ENCODE measurements at regions not wholly inside any gene's neighbourhood (a gene's known extent, or its start where the extent isn't known, plus 50 kb on each side); places are given as distances from the start of the nearest gene placed in this dataset.

DNA sequence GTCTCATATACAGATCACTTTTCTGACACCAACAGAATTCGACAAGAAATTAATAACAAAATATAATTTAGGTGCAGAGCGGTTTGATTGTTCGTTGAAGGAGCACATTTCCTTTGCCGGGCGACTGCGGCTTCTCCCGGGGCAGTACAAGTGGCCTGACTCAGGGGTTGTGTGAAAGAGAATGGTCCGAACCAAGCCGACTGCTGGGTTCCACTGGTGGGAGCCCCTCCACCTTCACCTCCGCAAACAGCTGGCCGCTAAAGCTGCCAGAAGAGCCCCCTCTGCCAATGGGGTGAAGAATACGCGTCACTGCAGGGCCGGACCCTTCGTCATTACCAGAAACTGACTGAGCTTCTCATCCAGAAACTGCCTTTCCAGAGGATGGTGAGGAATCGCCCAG is 156.0 kb upstream of the IFNE start:
- POLR2A ChIA-PET = interaction anchor here (0.6 kb wide), 1 partner anchor 706 kb away, joined by 3 read pairs; no protein-coding TSS in a partner anchor
- no peak for DNase-seq
- Histone ChIP-seq H3K4me3 (ENCODE audit: control insufficient read depth in 1 of 7, extremely low read depth in 1 of 7, insufficient read depth in 4 of 7, low read depth in 2 of 7, low read length in 6 of 7) (no peak overlapping the region), H3K4me1 (ENCODE audit: control extremely low read depth in 1 of 4, control insufficient read depth in 4 of 4, insufficient read depth in 4 of 4, low read length in 3 of 4) (no peaks in the 10 kb centered on the region), H3K27me3 (replicated peaks in 2 of 5; ENCODE audit: control insufficient read depth in 4 of 5, insufficient read depth in 5 of 5, low read length in 4 of 5) (peaks cover 0 to 2% (median 0%) of the 10 kb centered on the region in 5 experiments), H3K9me3 (ENCODE audit: control extremely low read depth in 1 of 5, control insufficient read depth in 4 of 5, insufficient read depth in 2 of 5, low read depth in 1 of 5, low read length in 4 of 5) (peaks cover 0 to 2% (median 0%) of the 10 kb centered on the region in 5 experiments), H3K36me3 (ENCODE audit: control insufficient read depth in 4 of 4, insufficient read depth in 4 of 4, low read length in 3 of 4) (no peaks in the 10 kb centered on the region), H3K27ac (ENCODE audit: insufficient read depth in 1 of 2, low read depth in 1 of 2, low read length in 2 of 2, poor library complexity in 1 of 2, severe bottlenecking in 2 of 2) (no peak overlapping the region)
- CTCF ChIA-PET = no interaction called here
- WGBS (ENCODE audit: insufficient coverage) = 91% methylated on average over 6 of the region's 16 CpGs

DNA sequence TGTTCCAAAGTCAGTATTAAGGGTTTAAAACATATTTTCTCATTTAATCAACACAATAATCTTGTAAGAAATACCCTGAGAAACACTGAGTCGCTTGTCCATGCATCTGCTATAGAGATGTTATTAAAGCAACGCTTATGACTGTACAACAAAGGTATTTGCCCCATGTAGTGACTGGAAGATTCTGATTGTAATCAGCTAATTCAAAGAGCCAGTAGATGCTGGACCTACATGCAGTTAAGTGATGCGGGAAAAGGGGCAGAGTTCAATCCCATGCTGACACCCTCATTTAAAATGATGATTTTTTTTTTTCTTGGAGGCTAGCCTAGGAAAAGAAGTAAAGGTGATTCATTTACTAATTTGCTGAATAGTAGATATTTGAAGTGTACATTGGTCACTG is 149.3 kb upstream of the MTAP start:
- H3K9me3 ChIP-seq (ENCODE audit: control extremely low read depth in 1 of 5, control insufficient read depth in 4 of 5, insufficient read depth in 2 of 5, low read depth in 1 of 5, low read length in 4 of 5) = peaks cover 0 to 1% (median 0%) of the 10 kb centered on the region in 5 experiments
- 100% methylated on average over 2 of the region's 3 CpGs for WGBS (ENCODE audit: insufficient coverage)
- H3K4me3 ChIP-seq (ENCODE audit: control insufficient read depth in 1 of 7, extremely low read depth in 1 of 7, insufficient read depth in 4 of 7, low read depth in 2 of 7, low read length in 6 of 7) = no peak overlapping the region
- H3K27me3 ChIP-seq (replicated peaks in 2 of 5; ENCODE audit: control insufficient read depth in 4 of 5, insufficient read depth in 5 of 5, low read length in 4 of 5) = peaks cover 0 to 9% (median 2%) of the 10 kb centered on the region in 5 experiments
- CTCF ChIA-PET = interaction anchor here (0.6 kb wide), 1 partner anchor 187 kb away, joined by 3 read pairs; no protein-coding TSS in a partner anchor
- no peaks in the 10 kb centered on the region for H3K36me3 ChIP-seq (ENCODE audit: control insufficient read depth in 4 of 4, insufficient read depth in 4 of 4, low read length in 3 of 4)
- H3K4me1 ChIP-seq (ENCODE audit: control extremely low read depth in 1 of 4, control insufficient read depth in 4 of 4, insufficient read depth in 4 of 4, low read length in 3 of 4) = no peaks in the 10 kb centered on the region
- DNase-seq = no peak
- H3K27ac ChIP-seq (ENCODE audit: insufficient read depth in 1 of 2, low read depth in 1 of 2, low read length in 2 of 2, poor library complexity in 1 of 2, severe bottlenecking in 2 of 2) = no peak overlapping the region
- POLR2A ChIA-PET = no interaction called here

DNA sequence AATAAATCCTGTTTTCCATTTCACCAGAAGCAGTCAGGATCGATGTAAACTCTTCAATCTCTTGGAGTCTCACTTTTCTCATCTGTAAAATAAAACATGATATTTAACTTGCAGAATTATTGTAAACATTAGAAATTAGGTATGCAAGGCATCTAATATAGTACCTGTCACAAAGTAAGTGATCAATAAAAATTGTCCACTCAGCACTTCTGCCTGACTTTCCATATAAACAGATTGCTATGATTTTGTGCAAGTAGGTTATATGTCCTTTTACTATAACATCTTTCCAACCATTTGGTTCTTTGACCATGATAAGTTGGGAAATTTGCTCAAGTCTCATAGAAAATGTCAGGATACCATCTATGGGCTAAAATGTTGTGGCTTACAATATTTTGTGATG is 148.8 kb upstream of the MTAP start:
- Histone ChIP-seq H3K4me1 (ENCODE audit: control extremely low read depth in 1 of 4, control insufficient read depth in 4 of 4, insufficient read depth in 4 of 4, low read length in 3 of 4) (no peaks in the 10 kb centered on the region), H3K4me3 (ENCODE audit: control insufficient read depth in 1 of 7, extremely low read depth in 1 of 7, insufficient read depth in 4 of 7, low read depth in 2 of 7, low read length in 6 of 7) (no peak overlapping the region), H3K9me3 (ENCODE audit: control extremely low read depth in 1 of 5, control insufficient read depth in 4 of 5, insufficient read depth in 2 of 5, low read depth in 1 of 5, low read length in 4 of 5) (no peaks in the 10 kb centered on the region), H3K27me3 (replicated peaks in 2 of 5; ENCODE audit: control insufficient read depth in 4 of 5, insufficient read depth in 5 of 5, low read length in 4 of 5) (peaks cover 0 to 11% (median 2%) of the 10 kb centered on the region in 5 experiments), H3K27ac (ENCODE audit: insufficient read depth in 1 of 2, low read depth in 1 of 2, low read length in 2 of 2, poor library complexity in 1 of 2, severe bottlenecking in 2 of 2) (no peak overlapping the region), H3K36me3 (ENCODE audit: control insufficient read depth in 4 of 4, insufficient read depth in 4 of 4, low read length in 3 of 4) (no peaks in the 10 kb centered on the region)
- DNase-seq = no peak
- no CpG with 5 or more reads among the region's 1 CpG for WGBS (ENCODE audit: insufficient coverage)
- ChIA-PET CTCF (no interaction called here), POLR2A (no interaction called here)

DNA sequence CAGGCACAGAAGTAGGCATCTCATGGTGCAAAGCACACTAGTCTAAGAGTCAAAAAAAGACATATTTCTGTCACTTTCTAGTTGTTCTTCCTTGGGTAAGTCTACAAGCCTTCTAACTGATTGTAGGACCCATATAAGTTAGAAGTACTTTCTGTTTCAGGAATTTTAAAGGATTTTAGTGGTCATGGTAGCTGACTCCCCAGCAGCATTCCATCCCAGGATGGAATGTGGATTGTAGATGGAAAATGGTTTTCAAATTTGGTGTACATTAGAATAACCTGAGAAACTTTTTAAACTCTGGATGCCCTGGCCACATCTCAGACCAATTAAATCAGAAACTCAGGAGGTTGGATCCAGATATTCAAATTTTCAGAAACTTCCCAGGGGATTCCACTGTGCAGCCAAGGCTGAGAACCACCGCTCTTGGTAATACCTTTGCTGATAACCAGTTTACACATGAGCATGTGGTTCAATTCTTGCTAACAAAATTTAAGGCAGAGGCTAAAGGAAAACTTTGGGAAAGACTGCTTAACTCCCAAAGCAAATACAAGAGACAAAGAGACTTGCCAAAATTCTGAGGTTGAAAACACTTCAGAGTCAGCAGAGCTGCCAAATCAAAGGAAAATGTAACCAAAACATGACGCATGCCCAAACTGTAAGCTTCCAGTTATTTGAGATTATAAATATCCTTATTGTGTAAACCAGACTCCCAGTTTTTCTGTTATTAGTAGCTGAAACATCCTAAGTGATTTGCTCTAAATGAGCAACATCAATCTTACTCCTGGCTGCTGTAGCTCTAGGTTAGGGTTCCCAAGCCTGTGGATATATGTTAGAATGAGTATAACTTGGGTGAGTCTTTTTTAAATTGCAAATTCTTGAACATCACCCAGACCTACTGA is 145.4 kb upstream of the MTAP start:
- no peaks in the 10 kb centered on the region for H3K36me3 ChIP-seq (ENCODE audit: control insufficient read depth in 4 of 4, insufficient read depth in 4 of 4, low read length in 3 of 4)
- peaks cover 0 to 15% (median 2%) of the 10 kb centered on the region in 5 experiments for H3K27me3 ChIP-seq (replicated peaks in 2 of 5; ENCODE audit: control insufficient read depth in 4 of 5, insufficient read depth in 5 of 5, low read length in 4 of 5)
- ChIA-PET POLR2A (no interaction called here), CTCF (no interaction called here)
- no peak overlapping the region for H3K4me3 ChIP-seq (ENCODE audit: control insufficient read depth in 1 of 7, extremely low read depth in 1 of 7, insufficient read depth in 4 of 7, low read depth in 2 of 7, low read length in 6 of 7)
- DNase-seq = no peak
- peaks cover 0 to 1% (median 0%) of the 10 kb centered on the region in 5 experiments for H3K9me3 ChIP-seq (ENCODE audit: control extremely low read depth in 1 of 5, control insufficient read depth in 4 of 5, insufficient read depth in 2 of 5, low read depth in 1 of 5, low read length in 4 of 5)
- 100% methylated on average over 1 of the region's 2 CpGs for WGBS (ENCODE audit: insufficient coverage)
- H3K4me1 ChIP-seq (ENCODE audit: control extremely low read depth in 1 of 4, control insufficient read depth in 4 of 4, insufficient read depth in 4 of 4, low read length in 3 of 4) = no peaks in the 10 kb centered on the region
- no peak overlapping the region for H3K27ac ChIP-seq (ENCODE audit: insufficient read depth in 1 of 2, low read depth in 1 of 2, low read length in 2 of 2, poor library complexity in 1 of 2, severe bottlenecking in 2 of 2)

DNA sequence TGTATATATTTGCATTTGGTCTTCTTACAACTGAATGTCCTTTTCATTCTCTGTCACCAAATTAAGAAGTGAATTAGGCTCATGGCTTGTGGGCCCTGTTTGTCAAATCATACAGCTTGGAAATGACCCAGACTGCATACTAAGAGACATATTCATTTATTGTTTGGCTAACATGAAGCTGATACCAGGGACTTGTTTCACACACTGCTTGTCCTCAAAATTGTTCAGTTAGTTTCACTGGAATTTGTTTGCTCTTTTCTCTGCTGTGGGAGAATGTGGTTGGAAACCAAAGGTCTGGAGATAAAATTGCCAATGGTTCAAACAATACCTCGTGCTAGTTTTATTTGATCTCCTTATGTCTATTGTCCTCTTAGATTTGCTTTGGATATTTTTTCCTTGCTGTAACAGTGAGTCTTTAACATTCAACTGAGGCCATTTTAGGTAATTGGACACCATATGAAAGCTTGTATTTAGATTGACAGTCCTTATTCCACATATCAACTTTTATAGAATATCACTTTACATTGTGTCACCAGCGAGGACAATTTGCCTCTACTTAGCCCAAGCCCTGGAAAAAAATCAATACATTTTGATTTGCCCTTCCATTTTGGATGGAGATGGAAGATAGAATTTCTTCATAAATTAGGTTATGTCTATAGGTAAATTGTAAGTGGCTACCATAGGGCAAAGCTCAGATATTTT is 144.3 kb upstream of the MTAP start:
- DNase-seq = no peak
- 100% methylated on average over 1 of the region's 2 CpGs for WGBS (ENCODE audit: insufficient coverage)
- no peaks in the 10 kb centered on the region for H3K36me3 ChIP-seq (ENCODE audit: control insufficient read depth in 4 of 4, insufficient read depth in 4 of 4, low read length in 3 of 4)
- no peak overlapping the region for H3K4me3 ChIP-seq (ENCODE audit: control insufficient read depth in 1 of 7, extremely low read depth in 1 of 7, insufficient read depth in 4 of 7, low read depth in 2 of 7, low read length in 6 of 7)
- H3K27ac ChIP-seq (ENCODE audit: insufficient read depth in 1 of 2, low read depth in 1 of 2, low read length in 2 of 2, poor library complexity in 1 of 2, severe bottlenecking in 2 of 2) = no peak overlapping the region
- H3K4me1 ChIP-seq (ENCODE audit: control extremely low read depth in 1 of 4, control insufficient read depth in 4 of 4, insufficient read depth in 4 of 4, low read length in 3 of 4) = no peaks in the 10 kb centered on the region
- peaks cover 0 to 15% (median 2%) of the 10 kb centered on the region in 5 experiments for H3K27me3 ChIP-seq (replicated peaks in 2 of 5; ENCODE audit: control insufficient read depth in 4 of 5, insufficient read depth in 5 of 5, low read length in 4 of 5)
- ChIA-PET CTCF (no interaction called here), POLR2A (no interaction called here)
- H3K9me3 ChIP-seq (ENCODE audit: control extremely low read depth in 1 of 5, control insufficient read depth in 4 of 5, insufficient read depth in 2 of 5, low read depth in 1 of 5, low read length in 4 of 5) = peaks cover 0 to 1% (median 0%) of the 10 kb centered on the region in 5 experiments

DNA sequence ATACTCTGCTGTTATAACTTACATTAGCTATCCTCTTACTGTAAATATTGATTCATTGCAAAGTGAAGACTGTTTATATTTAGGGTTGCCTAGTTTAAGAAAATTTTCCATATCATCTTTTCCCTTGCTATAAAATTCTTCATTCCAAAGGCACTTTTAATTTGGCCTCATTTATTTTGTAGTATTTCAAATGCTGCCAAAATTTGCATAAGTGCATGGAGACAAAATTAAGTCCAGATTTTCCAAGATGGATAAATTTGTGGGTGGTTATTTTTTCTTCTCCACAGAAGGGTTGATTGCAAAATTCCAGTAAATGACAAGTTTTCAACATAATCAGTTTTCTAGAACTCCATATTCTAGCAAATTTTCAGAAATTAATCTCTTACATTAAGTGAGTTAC is 141.5 kb upstream of the MTAP start:
- Histone ChIP-seq H3K4me3 (ENCODE audit: control insufficient read depth in 1 of 7, extremely low read depth in 1 of 7, insufficient read depth in 4 of 7, low read depth in 2 of 7, low read length in 6 of 7) (no peak overlapping the region), H3K9me3 (ENCODE audit: control extremely low read depth in 1 of 5, control insufficient read depth in 4 of 5, insufficient read depth in 2 of 5, low read depth in 1 of 5, low read length in 4 of 5) (peaks cover 0 to 1% (median 0%) of the 10 kb centered on the region in 5 experiments), H3K4me1 (ENCODE audit: control extremely low read depth in 1 of 4, control insufficient read depth in 4 of 4, insufficient read depth in 4 of 4, low read length in 3 of 4) (no peaks in the 10 kb centered on the region), H3K27ac (ENCODE audit: insufficient read depth in 1 of 2, low read depth in 1 of 2, low read length in 2 of 2, poor library complexity in 1 of 2, severe bottlenecking in 2 of 2) (no peak overlapping the region), H3K36me3 (ENCODE audit: control insufficient read depth in 4 of 4, insufficient read depth in 4 of 4, low read length in 3 of 4) (no peaks in the 10 kb centered on the region), H3K27me3 (replicated peaks in 2 of 5; ENCODE audit: control insufficient read depth in 4 of 5, insufficient read depth in 5 of 5, low read length in 4 of 5) (peaks cover 0 to 14% (median 2%) of the 10 kb centered on the region in 5 experiments)
- DNase-seq = no peak
- CTCF ChIA-PET = no interaction called here
- POLR2A ChIA-PET = no interaction called here

DNA sequence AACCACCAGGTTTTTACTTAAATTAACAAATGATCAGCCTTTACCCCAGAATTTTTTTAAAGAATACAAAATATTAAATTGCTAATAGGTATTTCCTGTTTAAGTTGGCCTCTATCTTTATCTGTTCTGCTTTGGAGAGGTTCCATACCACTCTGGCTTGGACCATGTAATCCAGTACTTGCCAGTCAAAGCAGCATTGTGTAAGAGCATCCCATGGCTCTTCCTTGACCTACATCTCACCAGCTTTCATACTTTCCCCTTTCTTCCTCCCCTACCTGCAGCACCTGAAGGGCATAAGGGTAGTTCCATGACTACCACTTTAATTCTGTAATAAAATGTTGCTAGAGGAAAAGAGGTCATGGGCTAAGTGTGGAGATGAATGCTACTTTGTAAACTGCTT is 140.8 kb upstream of the MTAP start:
- H3K36me3 ChIP-seq (ENCODE audit: control insufficient read depth in 4 of 4, insufficient read depth in 4 of 4, low read length in 3 of 4) = no peaks in the 10 kb centered on the region
- DNase-seq = no peak
- ChIA-PET CTCF (no interaction called here), POLR2A (no interaction called here)
- no peak overlapping the region for H3K27ac ChIP-seq (ENCODE audit: insufficient read depth in 1 of 2, low read depth in 1 of 2, low read length in 2 of 2, poor library complexity in 1 of 2, severe bottlenecking in 2 of 2)
- H3K4me1 ChIP-seq (ENCODE audit: control extremely low read depth in 1 of 4, control insufficient read depth in 4 of 4, insufficient read depth in 4 of 4, low read length in 3 of 4) = no peaks in the 10 kb centered on the region
- H3K9me3 ChIP-seq (ENCODE audit: control extremely low read depth in 1 of 5, control insufficient read depth in 4 of 5, insufficient read depth in 2 of 5, low read depth in 1 of 5, low read length in 4 of 5) = peaks cover 0 to 1% (median 0%) of the 10 kb centered on the region in 5 experiments
- H3K4me3 ChIP-seq (ENCODE audit: control insufficient read depth in 1 of 7, extremely low read depth in 1 of 7, insufficient read depth in 4 of 7, low read depth in 2 of 7, low read length in 6 of 7) = no peak overlapping the region
- H3K27me3 ChIP-seq (replicated peaks in 2 of 5; ENCODE audit: control insufficient read depth in 4 of 5, insufficient read depth in 5 of 5, low read length in 4 of 5) = peaks cover 0 to 11% (median 2%) of the 10 kb centered on the region in 5 experiments

Data from common myeloid progenitor, CD34-positive (primary cell).